GM18507 (cell line): ENCODE measurements at regions not wholly inside any gene's neighbourhood (a gene's known extent, or its start where the extent isn't known, plus 50 kb on each side); places are given as distances from the start of the nearest gene placed in this dataset.
"Not testable (repeated sequence)": the region's sequence is repeated elsewhere in the genome, so short reads cannot be mapped to it uniquely, and the experiment has no call there.

ENCODE experiments used
- DNase-seq: peaks from one replicate; pipeline ENCODE4 v3.0.0; 2011; ENCODE audit warnings: low read depth; ENCODE audit not compliant: insufficient read length; ENCODE audit errors: extremely low spot score
- FAIRE-seq: peaks from 2 replicates; lab custom pipeline; 2011; peaks lifted over from hg19 to GRCh38; lab: Jason Lieb, UNC

DNA sequence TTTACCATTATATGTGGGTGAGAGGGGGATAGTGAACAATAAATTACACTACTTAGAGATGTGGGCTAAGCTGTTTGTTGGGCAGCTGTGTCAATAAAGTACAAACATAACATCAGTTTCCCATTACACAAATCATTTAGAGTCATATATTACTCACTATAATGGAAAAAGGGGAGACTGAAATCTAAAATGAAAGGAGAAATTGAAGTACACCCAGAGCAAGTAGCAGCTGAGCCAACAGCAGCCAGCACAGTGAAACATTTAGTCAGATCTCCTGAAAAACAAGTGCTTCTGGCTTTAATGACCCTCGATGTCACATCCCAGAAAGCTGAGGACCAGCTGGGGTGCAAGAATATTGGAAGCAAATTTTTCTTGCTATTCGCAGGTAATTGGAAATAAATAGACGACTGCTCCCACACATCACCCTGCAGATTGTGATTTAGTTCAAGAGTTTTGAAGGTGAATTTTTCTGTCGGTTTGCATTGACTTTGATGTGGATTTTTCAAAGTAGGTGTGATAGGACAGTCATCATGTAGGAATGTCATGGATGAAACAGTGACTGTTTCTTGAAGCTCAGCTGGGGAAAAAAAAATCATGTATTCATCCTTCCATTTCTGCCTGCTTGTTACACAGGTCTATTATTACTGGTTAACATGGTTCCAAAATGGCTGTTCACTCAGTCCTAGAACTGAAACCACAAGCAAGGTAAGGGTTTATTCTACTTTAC, 1607.3 kb upstream of the CELF4 start:
- no peak for DNase-seq
- no peak for FAIRE-seq

DNA sequence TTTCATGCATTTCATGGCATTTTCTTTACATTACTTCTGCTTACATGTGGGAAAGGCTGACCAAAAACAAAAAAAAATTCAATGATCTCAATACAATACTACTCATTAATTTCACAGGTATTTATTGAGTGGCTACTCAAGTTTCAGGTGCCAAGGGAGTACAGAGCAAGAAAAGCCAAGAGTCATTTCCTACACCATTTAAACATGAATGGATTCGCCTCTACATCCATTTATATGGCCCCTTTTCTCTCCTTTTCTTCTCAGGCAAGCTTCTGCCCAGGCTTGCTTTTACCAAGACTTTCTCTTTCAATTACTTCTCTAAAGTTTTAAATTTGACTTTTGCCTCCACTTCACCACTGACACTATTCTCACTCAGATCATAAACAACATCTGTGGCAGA, 1603.1 kb upstream of the CELF4 start:
- FAIRE-seq, result no peak
- no peak for DNase-seq

DNA sequence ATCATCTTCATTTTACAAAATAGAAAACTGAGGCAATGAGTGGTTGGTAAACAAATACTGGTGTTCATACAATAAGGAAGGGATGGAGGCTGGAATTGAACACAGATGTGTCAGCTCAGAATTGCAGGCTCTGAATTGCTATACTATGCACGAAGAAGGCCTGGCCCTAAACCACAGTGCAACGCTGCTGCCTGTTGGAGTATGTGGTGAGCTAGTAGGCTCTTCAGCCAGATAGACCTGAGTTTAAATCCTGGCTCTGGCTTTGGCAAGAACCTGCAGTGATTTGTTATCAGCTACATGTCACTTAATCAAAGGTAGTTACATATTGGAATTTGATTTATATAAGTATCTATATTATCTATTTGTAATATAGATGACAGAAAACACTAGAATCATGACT, 1602.4 kb upstream of the CELF4 start:
- FAIRE-seq, result no peak
- DNase-seq, result no peak

DNA sequence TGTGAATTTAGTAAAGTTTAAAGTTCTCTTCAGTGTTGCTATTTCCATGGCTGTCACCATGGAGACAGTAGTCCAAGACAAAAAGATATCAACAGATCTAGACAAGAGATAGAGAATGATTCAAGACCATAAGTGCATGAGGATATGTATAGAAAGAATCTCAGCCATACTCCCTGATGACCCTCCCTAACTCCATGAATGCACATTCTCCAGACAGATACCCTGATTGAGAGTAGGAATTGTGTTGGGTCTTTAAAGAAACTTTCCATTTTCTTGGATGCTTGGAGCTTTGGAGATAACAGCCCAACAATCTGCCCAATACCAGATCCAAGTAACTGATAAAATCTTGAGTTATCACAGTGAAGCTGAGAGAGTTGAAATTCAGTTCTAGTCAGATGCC, 1601.2 kb upstream of the CELF4 start:
- no peak for FAIRE-seq
- DNase-seq, result no peak

DNA sequence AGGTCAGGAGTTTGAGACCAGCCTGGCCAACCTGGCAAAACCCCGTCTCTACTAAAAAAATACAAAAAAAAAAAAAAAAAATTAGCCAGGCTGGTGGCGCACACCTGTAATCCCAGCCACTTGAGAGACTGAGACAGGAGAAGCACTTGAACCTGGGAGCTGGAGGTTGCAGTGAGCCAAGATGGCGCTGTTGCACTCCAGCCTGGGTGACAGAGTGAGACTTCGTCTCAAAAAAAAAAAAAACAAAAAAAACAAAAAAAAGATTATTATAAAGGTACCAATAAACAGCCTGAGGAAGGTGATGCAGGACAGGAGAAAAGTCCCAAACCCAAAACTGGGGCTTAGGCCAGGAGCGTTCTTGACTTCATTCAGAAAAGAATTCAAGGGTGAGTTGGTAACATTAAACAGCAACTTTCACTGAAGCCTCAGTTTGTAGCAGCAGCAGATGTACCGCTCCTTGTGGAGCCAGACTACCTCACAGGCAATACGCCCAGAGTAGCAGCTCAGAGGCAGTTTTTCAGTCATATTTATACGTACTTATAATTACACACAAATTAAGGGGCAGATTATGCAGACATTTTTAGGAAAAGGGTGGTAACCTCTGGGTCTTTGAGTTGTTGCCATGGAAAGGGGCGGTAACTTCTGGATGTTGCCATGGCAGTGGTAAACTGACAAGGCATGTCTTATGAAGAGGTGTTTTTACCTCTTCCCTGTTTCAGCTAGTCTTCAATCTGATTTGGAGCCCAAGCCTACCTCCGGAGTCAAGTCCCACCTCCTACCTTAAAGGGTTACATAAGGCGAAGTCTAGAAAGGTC, 1596.6 kb upstream of the CELF4 start:
- DNase-seq (no peak), FAIRE-seq (no peak)

DNA sequence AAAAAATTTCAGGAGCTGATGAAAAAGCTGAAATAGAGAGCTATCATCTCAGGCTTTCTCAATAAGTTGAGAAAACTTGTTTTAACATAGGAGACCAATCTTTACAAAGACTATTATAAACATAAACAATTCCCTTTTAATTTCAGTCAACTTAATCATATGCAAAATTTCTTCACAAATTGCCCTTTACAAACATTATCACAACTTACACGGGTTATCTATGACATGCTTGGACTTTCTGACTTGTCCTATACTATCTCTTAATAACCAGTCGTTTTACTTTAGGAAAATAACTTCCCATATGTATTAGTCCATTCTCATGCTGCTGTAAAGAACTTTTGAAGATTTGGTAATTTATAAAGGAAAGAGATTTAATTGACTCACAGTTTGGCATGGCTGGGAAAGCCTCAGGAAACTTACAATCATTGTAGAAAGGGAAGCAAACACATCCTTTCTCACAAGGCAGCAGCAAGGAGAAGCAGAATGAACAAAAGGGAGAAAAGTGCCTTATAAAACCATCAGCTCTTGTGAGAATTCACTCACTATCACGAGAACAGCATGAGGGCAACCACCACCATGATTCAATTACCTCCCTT, 1583.7 kb upstream of the CELF4 start:
- no peak for DNase-seq

DNA sequence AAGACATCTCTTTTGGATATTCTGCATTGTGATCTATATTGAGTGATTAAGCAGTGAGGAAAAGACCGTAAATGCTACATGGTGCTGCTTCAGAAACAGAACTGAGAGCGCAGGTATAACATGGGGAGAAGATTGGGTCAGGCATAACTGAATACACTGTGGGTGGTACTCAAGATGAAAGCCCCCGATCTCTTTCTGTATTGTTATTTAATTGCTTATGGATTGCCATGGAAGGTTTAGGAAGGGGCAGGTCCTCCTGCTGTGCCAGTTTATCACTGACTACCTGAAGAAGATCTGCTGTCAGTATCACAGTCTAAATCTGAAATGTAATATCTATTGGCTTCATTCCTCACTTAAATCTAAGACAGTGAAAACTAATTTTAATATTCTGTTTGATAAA, 1568.7 kb upstream of the CELF4 start:
- DNase-seq (no peak), FAIRE-seq (no peak)

More for the DNA sequence above, 1583.7 kb upstream of the CELF4 start:
- no peak for FAIRE-seq

DNA sequence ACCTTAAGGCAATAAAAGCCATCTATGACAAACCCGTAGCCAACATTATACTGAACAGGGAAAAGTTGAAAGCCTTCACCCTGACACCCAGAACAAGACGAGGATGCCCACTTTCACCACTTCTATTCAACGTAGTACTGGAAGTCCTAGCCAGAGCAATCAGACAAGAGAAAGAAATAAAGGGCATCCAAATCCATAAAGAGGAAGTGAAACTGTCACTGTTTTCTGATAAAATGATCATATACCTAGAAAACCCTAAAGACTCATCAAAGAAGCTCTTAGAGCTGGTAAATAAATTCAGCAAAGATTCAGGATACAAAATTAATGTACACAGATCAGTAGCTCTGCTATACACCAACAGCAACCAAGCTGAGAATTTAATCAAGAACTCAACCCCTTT, 1561.9 kb upstream of the CELF4 start:
- not testable (repeated sequence) for DNase-seq, FAIRE-seq

DNA sequence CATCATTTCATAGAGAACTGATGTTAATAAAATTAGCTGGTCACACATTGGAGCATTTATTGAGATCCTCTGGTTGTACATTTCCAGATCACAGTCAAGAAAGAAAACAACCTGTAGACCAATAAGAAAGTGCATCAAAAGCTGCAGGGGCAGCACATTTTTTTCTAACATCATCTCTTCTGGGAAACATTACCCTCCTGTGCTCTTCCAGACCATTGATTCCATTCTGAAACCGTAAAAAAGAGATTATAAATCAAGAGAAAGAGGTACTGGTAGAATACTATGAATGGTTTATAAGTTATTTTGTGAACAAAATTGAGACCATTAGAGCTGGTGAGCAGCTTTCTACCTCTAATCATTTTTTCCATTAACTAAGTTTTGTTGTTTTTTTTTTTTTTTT, 1548.2 kb upstream of the CELF4 start:
- FAIRE-seq (no peak), DNase-seq (no peak)

DNA sequence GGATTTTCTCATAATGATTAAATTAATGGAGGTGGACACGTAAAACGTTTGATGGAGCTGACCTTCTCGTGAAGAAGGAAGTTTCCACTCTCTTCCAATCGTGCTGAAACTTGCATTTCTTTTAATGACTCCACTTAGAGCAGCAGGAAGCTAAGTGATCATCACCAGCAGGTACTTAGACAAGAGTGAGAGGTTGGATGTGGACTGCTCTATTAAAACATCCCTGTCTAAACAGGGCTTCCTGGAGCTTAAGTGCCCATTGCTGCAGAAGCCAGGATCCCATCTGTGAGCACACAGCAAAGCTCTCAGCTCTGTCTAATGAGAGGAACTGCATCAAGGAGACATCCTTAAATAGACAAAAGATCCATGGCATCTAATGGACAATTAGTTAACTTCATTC, 1539.5 kb upstream of the CELF4 start:
- DNase-seq, result no peak
- FAIRE-seq, result no peak

DNA sequence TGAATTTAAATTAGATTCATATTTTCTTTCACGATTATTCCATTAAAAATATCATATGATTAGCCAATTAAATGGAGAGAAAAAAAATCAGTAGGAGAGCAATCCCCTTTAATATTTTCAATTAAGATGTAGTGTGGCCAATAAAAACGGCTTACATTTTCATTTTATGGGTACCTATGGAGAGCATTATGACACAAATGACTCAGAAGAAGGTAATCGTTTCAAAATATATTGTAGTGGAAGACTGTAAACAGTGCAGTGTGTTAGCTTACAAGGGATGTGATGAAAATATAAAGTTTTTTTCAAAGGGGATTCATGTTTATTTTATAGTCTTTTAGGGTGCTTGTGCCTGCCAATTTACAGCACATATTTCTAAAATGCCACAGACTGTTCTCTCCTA, 1507.4 kb upstream of the CELF4 start:
- no peak for FAIRE-seq
- DNase-seq, result no peak

DNA sequence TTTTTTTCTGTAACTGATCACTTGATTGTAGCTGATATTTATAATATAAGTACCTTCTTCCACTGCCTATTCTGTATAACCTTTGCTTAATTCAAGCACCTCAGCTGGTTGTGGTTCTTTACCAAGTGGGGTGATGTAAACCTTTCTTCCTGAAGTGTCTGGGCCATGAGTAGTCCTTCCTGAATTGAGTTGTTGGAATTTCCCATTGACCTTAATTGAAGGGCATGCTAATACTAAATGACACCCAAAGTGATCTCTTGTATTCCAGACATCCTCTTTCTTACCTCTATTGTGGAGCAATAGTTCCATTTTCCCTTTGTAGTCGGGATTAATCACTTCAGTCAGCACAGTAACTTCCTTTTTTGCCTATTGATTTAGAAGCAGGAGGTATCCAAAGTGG, 1496.8 kb upstream of the CELF4 start:
- FAIRE-seq, result no peak
- DNase-seq, result no peak

DNA sequence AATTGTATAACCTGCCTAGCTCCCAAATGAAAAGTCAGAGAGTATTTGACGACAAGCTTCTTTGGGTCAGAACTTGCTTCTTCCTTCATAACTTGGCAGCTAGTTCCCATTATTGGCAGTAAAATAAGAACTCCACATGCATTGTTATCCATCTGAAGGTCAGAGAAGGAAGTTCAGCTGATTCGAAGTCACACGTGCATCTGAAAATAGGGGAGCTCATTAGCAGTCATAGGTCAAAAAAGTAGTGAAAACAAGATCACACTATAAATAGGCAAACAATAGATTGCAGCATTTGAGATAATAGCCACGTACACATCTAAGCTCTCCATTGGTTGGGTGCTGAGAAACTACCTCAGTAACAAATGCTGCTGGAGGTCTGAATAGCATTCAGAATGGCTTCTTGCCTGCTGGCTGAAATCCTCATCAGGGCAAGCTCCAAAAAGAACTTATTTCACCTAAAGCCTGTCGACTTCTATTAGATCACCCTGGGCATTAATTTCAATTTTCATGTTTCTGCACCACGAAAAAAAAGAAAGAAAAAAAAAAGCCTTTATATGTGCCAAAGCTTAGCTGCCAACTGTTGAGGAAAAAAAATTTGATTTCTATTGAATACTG, 1492.9 kb upstream of the CELF4 start:
- DNase-seq (no peak), FAIRE-seq (no peak)

DNA sequence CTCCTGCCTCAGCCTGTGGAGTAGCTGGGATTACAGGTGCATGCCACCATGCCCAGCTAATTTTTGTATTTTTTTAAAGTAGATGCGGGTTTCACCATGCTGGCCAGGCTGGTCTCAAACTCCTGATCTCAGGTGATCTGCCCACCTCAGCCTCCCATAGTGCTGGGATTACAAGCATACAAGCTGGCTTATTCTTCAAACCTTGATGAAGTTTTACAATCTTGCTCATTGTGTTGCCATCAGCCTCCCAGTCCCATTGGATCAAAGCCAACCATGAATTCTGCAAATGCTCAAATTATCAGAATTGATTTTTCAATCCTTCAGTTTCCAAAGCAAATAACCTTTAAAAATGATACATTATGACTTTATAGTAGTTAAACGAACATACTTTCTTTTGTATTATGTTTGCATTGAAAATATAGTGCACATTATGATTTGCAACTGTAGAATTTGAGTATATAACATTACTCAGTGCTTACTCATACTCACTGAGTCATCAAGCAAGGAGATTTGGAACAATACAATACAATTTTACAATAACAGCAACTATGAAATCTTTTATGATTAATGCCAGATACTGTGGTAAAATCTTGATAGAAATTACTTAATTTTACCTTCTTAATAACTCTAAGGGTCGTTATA, 1491.9 kb upstream of the CELF4 start:
- FAIRE-seq, result no peak
- DNase-seq, result no peak

DNA sequence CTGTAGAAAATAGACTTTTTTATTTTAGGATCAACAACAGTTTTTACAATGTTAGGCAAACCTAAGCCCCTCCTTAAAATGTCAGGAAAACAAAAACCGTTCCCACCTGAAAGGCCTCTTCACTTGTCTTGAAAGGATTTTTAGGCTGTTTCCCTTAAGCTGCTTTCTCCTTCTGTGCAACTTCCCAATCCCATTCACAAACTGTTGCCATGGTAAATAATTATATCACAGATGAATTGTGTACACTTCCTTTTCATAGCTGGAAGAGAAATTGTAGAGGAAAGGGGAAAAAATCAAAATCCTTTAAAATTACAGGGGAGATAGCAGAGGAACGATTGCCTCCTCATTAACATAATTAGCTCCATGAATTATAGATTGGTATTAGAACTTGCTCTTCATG, 1488.0 kb upstream of the CELF4 start:
- DNase-seq (no peak), FAIRE-seq (no peak)

DNA sequence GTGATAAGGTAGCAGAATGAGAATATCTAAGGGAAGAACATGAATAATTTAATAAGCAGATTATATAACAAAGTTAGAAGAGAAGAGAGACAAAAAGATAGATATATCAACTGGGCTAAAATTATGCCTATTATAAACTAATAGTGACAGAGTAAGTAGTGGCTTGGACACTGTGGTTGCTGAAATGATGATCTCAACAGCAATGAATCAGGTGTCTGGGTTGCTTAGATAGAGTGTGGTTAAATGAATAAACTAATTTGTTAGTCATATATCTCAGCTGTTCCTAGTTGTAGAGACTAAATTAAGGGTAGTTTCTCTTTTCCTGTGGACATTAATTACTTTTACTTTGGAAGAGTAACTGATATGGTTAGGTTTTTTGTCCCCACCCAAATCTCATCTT, 1485.4 kb upstream of the CELF4 start:
- DNase-seq, result no peak
- no peak for FAIRE-seq

DNA sequence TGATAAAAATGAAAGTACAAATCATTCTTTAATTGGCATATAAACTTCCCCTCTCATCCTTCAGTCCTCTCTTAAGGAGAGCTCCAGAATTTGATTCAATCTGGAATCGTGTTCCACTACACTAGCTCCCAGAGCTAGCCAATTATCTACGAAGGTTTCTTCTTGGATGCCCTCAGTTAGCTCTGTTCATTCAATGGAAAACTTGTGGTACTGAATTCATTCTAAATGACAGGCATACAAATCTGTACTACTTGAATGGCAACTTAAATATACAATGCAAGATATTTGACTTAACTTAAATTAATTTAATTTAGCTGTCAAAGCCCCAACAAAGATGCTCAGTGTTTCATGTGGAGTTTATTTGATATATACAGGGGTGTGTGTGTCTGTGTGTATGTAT, 1474.2 kb upstream of the CELF4 start:
- no peak for FAIRE-seq
- no peak for DNase-seq

DNA sequence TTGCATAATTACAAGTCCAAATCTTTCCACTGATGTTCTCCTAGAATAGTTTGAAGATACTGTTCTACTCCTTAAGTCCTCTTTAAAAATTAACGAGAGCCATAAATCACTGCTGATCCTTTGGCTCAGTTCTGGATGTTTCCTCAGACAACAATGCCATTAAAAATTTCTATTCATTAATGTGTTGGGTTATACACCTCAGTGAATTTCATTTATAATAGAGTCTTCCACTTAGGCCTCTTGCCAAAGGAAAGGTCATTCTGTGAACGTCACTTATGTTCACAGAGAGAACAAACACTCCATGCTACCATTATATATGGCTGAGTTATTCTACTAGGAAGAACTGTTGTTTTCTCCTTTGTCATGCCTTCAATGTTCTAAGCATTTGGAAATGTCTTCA, 1472.3 kb upstream of the CELF4 start:
- no peak for DNase-seq
- FAIRE-seq, result no peak

DNA sequence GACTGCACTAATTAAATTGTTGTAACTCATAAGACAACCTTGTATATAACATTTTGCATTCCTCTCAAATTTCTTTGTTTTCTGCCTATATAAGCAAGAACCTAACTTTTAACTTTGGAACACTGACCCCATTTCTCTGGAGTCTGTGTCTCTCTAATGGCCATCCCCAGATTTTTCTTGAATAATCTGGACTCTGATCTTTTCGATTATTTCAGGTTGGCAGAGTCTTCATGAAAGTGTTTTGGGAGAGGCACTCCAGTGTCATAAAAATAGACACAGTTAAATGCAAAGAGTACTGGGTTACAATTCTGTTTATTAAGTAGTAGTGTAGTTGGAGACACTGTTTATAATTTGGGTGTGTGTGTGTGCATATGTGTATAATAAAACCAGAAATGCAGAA, 1467.7 kb upstream of the CELF4 start:
- FAIRE-seq (no peak), DNase-seq (no peak)

DNA sequence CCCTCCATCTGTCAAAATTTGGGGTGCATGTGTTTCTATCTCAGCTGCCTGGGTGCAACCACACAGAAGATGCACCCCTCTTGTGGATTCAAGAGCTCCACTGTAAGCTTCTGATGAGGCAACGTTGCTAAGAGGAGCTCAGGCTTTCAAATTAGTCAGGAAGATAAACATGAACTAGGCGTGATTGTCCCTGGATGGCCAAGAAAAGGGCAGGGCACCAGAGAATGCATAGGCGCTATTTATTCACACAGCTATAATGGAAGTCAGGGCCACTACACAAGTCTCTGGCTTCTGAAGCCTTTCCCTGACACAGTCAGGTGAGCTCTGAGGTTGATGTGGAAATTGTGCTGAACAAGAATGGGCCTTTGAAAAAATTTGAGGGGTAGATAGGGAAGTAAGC, 1466.0 kb upstream of the CELF4 start:
- DNase-seq (no peak), FAIRE-seq (no peak)
